HFF-Myc (cell line): ENCODE measurements at regions not wholly inside any gene's neighbourhood (a gene's known extent, or its start where the extent isn't known, plus 50 kb on each side); places are given as distances from the start of the nearest gene placed in this dataset.

ENCODE experiments used
- DNase-seq: peaks from one replicate; pipeline ENCODE4 v3.0.0-alpha.2; 2011; ENCODE audit warnings: low read depth; ENCODE audit errors: extremely low read depth
- H3K4me3 ChIP-seq: replicated peaks from 2 replicates; pipeline ENCODE4 v1.5.1; 2011; ENCODE audit warnings: low read depth, mild to moderate bottlenecking, control low read depth, low read length
- CTCF ChIP-seq: IDR thresholded peaks from 2 replicates; pipeline ENCODE4 v1.5.1; 2012; ENCODE audit warnings: mild to moderate bottlenecking, low read depth, low read length, control low read depth; ENCODE audit errors: missing control alignments

GRCh38 chr9:135256581-135257354 lies 169.3 kb downstream of the OLFM1 start:
- no peak overlapping the region for H3K4me3 ChIP-seq
- no peak for TF ChIP-seq CTCF
- no peak for DNase-seq

GRCh38 chr9:135258461-135258860 lies 171.0 kb downstream of the OLFM1 start:
- TF ChIP-seq CTCF = no peak
- no peak overlapping the region for H3K4me3 ChIP-seq
- no peak for DNase-seq

- no peak for TF ChIP-seq CTCF
- H3K4me3 ChIP-seq = no peak overlapping the region
- no peak for DNase-seq
Measured at GRCh38 chr9:135259273-135259672, 171.8 kb downstream of the OLFM1 start.

GRCh38 chr9:135260221-135261180 lies 173.0 kb downstream of the OLFM1 start:
- no peak for TF ChIP-seq CTCF
- H3K4me3 ChIP-seq = no peak overlapping the region
- DNase-seq = no peak

- DNase-seq = no peak
- TF ChIP-seq CTCF = no peak
- H3K4me3 ChIP-seq = no peak overlapping the region
Measured at GRCh38 chr9:135262248-135262647, 174.8 kb downstream of the OLFM1 start.

- DNase-seq = no peak
- no peak for TF ChIP-seq CTCF
- H3K4me3 ChIP-seq = no peak overlapping the region
Measured at GRCh38 chr9:135263511-135263910, 176.0 kb downstream of the OLFM1 start.
